ENCODE measurements at regions not wholly inside any gene's neighbourhood (a gene's known extent, or its start where the extent isn't known, plus 50 kb on each side); places are given as distances from the start of the nearest gene placed in this dataset.

- no peaks in the 10 kb centered on the region for H3K9me3 Mint-ChIP-seq (ENCODE audit: unreplicated experiment)
- H3K4me1 Mint-ChIP-seq (ENCODE audit: unreplicated experiment) = no peaks in the 10 kb centered on the region
- no peak for DNase-seq (ENCODE audit: low spot score)
- no peak for TF ChIP-seq CTCF (IDR thresholded peaks at IDR 0.05; ENCODE audit: unreplicated experiment)
- H3K27ac Mint-ChIP-seq (ENCODE audit: unreplicated experiment) = no peak overlapping the region
- no peaks in the 10 kb centered on the region for H3K27me3 Mint-ChIP-seq (ENCODE audit: unreplicated experiment)
- H3K36me3 Mint-ChIP-seq (ENCODE audit: low read depth, unreplicated experiment) = no peaks in the 10 kb centered on the region
- H3K4me3 Mint-ChIP-seq (ENCODE audit: unreplicated experiment) = no peak overlapping the region
Measured at GRCh38 chr1:157272729-157273524, 134.7 kb upstream of the ETV3 start.

GRCh38 chr1:157272264-157272663, 134.1 kb upstream of the ETV3 start:
- Mint-ChIP-seq H3K4me1 (ENCODE audit: unreplicated experiment) (no peaks in the 10 kb centered on the region), H3K4me3 (ENCODE audit: unreplicated experiment) (no peak overlapping the region), H3K27ac (ENCODE audit: unreplicated experiment) (no peak overlapping the region), H3K9me3 (ENCODE audit: unreplicated experiment) (no peaks in the 10 kb centered on the region), H3K36me3 (ENCODE audit: low read depth, unreplicated experiment) (no peaks in the 10 kb centered on the region), H3K27me3 (ENCODE audit: unreplicated experiment) (no peaks in the 10 kb centered on the region)
- no peak for TF ChIP-seq CTCF (IDR thresholded peaks at IDR 0.05; ENCODE audit: unreplicated experiment)
- DNase-seq (ENCODE audit: low spot score) = no peak

- no peak for TF ChIP-seq CTCF (IDR thresholded peaks at IDR 0.05; ENCODE audit: unreplicated experiment)
- no peak overlapping the region for H3K4me3 Mint-ChIP-seq (ENCODE audit: unreplicated experiment)
- no peaks in the 10 kb centered on the region for H3K9me3 Mint-ChIP-seq (ENCODE audit: unreplicated experiment)
- no peaks in the 10 kb centered on the region for H3K4me1 Mint-ChIP-seq (ENCODE audit: unreplicated experiment)
- H3K27me3 Mint-ChIP-seq (ENCODE audit: unreplicated experiment) = no peaks in the 10 kb centered on the region
- no peak for DNase-seq (ENCODE audit: low spot score)
- no peak overlapping the region for H3K27ac Mint-ChIP-seq (ENCODE audit: unreplicated experiment)
- no peaks in the 10 kb centered on the region for H3K36me3 Mint-ChIP-seq (ENCODE audit: low read depth, unreplicated experiment)
Measured at GRCh38 chr1:157270705-157271274, 132.6 kb upstream of the ETV3 start.

- no peak overlapping the region for H3K4me3 Mint-ChIP-seq (ENCODE audit: unreplicated experiment)
Measured at GRCh38 chr1:157269656-157270375, 131.6 kb upstream of the ETV3 start.

More at GRCh38 chr1:157269656-157270375, 131.6 kb upstream of the ETV3 start:
- Mint-ChIP-seq H3K27me3 (ENCODE audit: unreplicated experiment) (no peaks in the 10 kb centered on the region), H3K36me3 (ENCODE audit: low read depth, unreplicated experiment) (no peaks in the 10 kb centered on the region), H3K4me1 (ENCODE audit: unreplicated experiment) (no peaks in the 10 kb centered on the region), H3K27ac (ENCODE audit: unreplicated experiment) (no peak overlapping the region), H3K9me3 (ENCODE audit: unreplicated experiment) (no peaks in the 10 kb centered on the region)
- TF ChIP-seq CTCF (IDR thresholded peaks at IDR 0.05; ENCODE audit: unreplicated experiment) = no peak
- no peak for DNase-seq (ENCODE audit: low spot score)

Data from endothelial cell (in vitro differentiated cells).